ENCODE measurements at regions not wholly inside any gene's neighbourhood (a gene's known extent, or its start where the extent isn't known, plus 50 kb on each side); places are given as distances from the start of the nearest gene placed in this dataset.

DNA sequence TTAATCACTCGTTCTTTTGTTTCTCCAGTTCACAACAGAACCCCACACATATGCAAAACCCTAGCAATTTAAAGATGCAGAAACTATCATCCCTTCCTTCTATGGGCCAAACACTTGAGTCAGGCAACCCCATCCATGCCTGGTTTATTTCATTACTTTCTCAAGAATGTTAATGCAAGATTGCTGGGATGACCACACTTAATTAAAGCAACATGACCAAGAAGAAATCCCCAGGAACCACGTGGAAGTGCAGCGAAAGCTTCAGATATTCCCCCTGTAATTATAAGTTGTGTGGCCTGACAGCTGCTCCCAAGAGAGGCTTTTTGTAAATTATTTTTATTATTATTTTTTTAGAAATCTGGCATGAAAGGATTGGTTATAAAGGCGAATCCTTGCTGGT is 246.2 kb upstream of the ID2 start:
- TF ChIP-seq POLR2AphosphoS5 (IDR thresholded peaks at IDR 0.05): no peak
- TF ChIP-seq, protein P1, sequence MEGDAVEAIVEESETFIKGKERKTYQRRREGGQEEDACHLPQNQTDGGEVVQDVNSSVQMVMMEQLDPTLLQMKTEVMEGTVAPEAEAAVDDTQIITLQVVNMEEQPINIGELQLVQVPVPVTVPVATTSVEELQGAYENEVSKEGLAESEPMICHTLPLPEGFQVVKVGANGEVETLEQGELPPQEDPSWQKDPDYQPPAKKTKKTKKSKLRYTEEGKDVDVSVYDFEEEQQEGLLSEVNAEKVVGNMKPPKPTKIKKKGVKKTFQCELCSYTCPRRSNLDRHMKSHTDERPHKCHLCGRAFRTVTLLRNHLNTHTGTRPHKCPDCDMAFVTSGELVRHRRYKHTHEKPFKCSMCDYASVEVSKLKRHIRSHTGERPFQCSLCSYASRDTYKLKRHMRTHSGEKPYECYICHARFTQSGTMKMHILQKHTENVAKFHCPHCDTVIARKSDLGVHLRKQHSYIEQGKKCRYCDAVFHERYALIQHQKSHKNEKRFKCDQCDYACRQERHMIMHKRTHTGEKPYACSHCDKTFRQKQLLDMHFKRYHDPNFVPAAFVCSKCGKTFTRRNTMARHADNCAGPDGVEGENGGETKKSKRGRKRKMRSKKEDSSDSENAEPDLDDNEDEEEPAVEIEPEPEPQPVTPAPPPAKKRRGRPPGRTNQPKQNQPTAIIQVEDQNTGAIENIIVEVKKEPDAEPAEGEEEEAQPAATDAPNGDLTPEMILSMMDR (IDR thresholded peaks at IDR 0.05): no peak
- no peak for TF ChIP-seq EP300 (IDR thresholded peaks at IDR 0.05; ENCODE audit: low read depth)
- TF ChIP-seq POLR2A (IDR thresholded peaks at IDR 0.05): no peak
